DMS153 treated with DMSO at 0.1 percent for 48 hours (cell line): ENCODE measurements at regions not wholly inside any gene's neighbourhood (a gene's known extent, or its start where the extent isn't known, plus 50 kb on each side); places are given as distances from the start of the nearest gene placed in this dataset.

Source experiments
- DNase-seq: peaks from one replicate; lab custom pipeline; 2025; ENCODE audit not compliant: unreplicated experiment; lab: John Stamatoyannopoulos, UW

GRCh38 chr15:61541516-61541915, 312.4 kb upstream of the RORA start:
- DNase-seq: no peak

DNA sequence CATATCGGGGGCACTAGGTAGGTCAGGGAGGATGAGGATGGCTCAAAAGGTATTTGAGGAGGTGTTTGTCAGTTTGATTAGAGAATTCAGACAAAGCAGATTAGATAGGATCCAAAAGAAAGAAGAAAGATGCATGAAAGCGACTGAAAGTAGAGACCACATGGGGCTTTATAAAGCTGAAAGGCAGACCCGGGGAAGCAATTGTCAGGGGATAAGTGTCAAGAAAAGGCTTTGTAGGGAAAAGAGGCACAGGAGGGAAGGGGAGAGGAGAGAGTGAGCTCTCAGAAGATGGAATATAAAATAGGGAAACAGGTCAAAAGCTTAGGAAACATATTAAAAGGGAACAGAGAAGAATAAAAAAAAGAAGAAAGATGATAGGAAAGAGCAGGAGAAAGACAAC, 308.2 kb upstream of the RORA start:
- DNase-seq: no peak

DNA sequence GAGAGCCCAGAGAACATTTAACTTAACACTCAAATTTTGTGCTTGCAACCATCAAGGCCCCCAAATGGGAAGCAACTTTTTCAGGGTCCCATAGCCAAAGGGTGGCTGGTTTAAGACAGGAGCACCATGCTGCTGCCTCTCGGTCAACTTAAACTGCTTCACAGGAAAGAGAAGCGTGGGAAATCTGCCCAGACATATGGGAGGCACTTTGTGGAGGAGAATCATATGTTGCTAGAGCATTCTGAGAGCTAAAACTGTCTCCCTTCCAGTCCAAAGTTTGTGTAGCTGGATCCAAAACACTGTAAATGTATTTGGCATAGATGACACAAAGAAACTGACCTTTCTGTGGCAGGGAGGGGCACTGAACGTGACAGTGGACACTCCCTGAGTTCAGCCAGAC, 305.9 kb upstream of the RORA start:
- DNase-seq: no peak

- DNase-seq: no peak
These were observed 301.7 kb upstream of the RORA start for GRCh38 chr15:61530769-61531168.

GRCh38 chr15:61528581-61528910, 299.4 kb upstream of the RORA start:
- no peak for DNase-seq

DNA sequence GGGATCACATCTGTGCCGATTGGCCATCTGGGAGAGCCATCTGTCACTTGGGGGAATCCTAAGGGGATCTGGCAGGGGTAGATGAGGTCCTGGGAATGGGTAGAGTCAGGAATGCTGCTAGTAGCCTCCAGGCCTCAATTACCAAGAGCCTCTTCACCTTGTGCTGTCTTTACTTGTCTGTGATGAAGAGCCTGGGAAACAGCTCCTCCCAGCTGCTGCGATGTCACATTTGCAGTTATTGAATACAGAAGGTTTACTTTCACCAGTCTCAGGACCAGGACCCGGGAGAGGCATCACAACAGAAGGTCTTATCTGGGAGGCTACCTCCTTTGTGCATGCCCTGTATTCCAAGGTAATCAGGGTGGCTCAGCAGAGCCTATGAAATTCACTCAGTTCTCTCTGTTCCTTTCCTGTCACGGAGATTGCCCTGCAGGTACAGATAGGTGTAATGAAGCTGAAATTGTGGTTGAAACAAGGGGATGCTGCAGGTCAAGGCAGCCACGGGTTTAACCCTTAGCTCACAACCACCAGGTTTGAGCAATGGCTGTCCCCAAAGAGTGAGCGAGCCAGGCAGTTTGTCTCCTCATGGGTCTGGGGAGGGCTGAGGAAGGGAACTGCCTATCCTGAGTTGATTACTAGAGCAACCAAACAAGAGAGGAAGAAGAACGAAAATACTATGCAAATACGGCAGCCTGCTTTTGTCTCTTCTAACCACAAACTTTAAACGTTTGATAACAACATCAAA, 298.9 kb upstream of the RORA start:
- no peak for DNase-seq

GRCh38 chr15:61524545-61524944, 295.4 kb upstream of the RORA start:
- no peak for DNase-seq

DNA sequence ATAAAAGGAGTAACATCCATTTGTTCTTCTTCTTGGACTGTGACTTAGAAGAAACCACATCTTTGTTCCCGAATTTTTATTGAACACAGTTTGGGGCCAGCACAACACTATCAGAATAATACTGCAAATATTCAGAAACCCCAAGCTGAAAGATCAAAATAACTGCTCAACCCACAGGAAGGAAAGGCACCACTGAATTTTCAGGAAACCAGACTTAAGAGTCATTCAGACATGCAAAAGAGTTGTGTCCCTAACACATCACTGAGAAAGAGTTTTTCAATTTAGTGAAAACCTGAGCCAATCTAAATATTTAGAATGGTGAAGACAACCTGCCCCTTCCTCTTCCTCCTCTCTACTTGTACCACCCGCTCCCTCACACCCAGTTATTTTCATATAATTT, 295.0 kb upstream of the RORA start:
- no peak for DNase-seq

- no peak for DNase-seq
These were observed 293.3 kb upstream of the RORA start for GRCh38 chr15:61522411-61522810.

GRCh38 chr15:61521953-61522352, 292.9 kb upstream of the RORA start:
- no peak for DNase-seq

DNA sequence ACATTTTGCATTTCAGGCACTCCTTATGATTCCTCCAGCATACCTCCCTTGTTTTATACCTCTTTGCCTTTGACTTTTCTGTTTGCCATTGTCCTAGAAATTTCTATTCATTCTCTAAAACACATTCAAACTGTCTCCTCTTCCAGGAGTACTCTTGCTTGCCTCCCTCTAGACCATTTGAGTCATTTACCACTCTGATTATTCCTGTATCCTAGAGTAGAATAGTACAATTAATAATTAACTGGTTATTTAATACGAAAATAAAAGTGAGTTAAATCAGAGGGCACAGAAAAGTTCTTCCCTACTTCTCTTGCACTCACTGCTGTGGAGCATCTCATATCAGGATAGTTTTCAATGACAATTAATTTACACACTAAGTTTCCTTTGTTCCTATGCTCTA, 290.2 kb upstream of the RORA start:
- no peak for DNase-seq

GRCh38 chr15:61518191-61518950, 289.3 kb upstream of the RORA start:
- DNase-seq: no peak

DNA sequence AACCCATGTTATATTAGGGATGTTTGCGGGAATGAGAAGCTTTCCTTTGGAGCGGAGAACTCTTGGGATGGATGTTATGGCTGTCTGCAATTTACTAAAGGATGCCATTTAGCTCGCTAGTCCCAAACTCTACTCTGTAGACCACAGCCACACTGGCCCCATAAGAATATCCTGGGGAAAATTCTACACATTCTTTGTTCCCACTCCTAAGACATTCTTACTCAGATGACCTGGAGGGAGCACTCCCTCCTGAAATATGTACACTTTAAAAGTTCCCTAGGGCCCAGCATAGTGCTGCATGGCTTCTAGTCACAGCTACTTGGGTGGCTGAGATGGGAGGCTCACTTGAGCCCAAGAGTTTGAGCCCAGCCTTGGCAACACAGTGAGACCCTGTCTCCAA, 288.7 kb upstream of the RORA start:
- DNase-seq: no peak

- DNase-seq: no peak
These were observed 288.2 kb upstream of the RORA start for GRCh38 chr15:61517335-61517734.

DNA sequence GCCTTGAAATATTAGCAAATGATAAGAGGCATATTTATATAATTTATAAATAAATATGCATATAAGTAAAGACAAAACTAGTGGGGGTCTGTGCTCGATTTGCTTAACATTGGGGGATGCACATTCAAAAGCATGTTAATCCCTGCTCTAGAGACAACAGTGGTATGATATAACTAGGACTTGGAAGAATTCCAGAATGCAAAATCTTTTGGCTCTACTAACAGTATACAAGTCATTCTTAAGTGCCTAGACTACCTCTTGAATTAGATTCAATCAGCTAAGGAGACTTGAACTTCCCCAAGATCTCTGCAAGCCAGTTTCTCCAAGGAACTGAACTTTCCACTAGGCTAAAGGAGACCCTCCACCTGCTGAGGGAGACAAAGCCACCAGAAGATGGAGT, 282.7 kb upstream of the RORA start:
- no peak for DNase-seq

GRCh38 chr15:61511089-61511488, 282.0 kb upstream of the RORA start:
- no peak for DNase-seq

- DNase-seq: no peak
These were observed 280.3 kb upstream of the RORA start for GRCh38 chr15:61509327-61509840.

- no peak for DNase-seq
These were observed 274.4 kb upstream of the RORA start for GRCh38 chr15:61503383-61503969.

DNA sequence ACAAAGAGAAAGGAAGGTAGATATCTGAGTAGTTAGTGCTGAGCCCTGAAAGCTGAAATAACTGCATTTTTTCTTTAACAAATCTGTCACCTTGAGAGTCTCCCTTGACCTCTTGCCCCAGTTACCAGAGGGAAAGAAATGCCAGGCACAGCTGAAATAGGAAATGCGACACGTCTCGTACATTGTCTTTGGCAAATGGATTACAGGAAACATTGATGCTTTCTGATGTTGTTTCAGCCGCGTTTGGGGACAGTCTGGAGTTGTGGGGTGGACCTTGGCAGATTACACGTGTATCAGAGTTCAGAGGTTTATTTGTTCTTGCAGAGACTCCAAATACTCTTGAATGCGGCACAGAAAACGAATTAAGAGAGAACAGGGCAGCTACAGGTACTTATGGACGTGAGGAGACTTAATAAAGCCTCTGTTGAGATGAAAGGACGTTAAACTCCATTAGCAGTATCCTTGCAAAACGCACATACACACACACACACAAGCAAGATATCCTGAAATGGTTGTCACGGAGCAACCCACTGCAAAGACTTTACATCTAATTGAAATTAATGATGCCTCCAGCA, 272.8 kb upstream of the RORA start:
- no peak for DNase-seq

GRCh38 chr15:61500951-61501620, 272.0 kb upstream of the RORA start:
- DNase-seq: no peak

- no peak for DNase-seq
These were observed 271.4 kb upstream of the RORA start for GRCh38 chr15:61500523-61500922.
